ENCODE measurements at regions not wholly inside any gene's neighbourhood (a gene's known extent, or its start where the extent isn't known, plus 50 kb on each side); places are given as distances from the start of the nearest gene placed in this dataset.

DNA sequence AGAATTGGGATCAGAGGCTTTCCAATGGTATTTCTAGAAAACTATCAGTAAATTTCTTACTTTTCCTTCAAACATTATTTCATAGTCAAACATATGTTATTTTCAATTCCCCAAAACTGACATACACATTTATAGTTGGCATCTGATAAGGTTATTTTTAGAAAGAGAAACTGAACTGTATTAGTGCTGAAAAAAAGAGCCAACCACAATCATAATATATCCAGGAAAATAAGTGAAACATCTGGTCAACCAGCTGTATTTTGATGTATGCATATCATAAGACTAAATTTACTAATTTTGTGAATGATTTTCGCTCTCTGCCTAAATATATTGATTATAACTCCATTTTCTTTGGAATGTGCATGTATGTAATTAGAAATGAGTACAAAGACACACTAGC, 554.2 kb downstream of the FLRT2 start:
- no peak overlapping the region for H3K4me2 ChIP-seq (ENCODE audit: control insufficient read depth, insufficient read depth)
- H3K4me1 ChIP-seq (ENCODE audit: control insufficient read depth, insufficient read depth, low read length), result no peaks in the 10 kb centered on the region
- H3K9me3 ChIP-seq (replicated peaks; ENCODE audit: control insufficient read depth, insufficient read depth, low read length), result no peaks in the 10 kb centered on the region; the same call in 2 of the 3 replicates
- WGBS (ENCODE audit: insufficient coverage, insufficient replicate concordance, low lambda C conversion rate, missing lambda C conversion rate), result 0% methylated on average over 1 of the region's 1 CpG
- no peak overlapping the region for H3K27ac ChIP-seq (ENCODE audit: control insufficient read depth, insufficient read depth)
- intact Hi-C loops (cut with micrococcal nuclease; ENCODE audit: unreplicated experiment) (no loop called here), in situ Hi-C loops (cut with MboI) (no loop called here)
- no peak overlapping the region for H3K4me3 ChIP-seq
- ATAC-seq (no peak), DNase-seq (ENCODE audit: low read depth, low spot score) (no peak), FAIRE-seq (no peak)
- no peaks in the 10 kb centered on the region for H3K36me3 ChIP-seq (ENCODE audit: control insufficient read depth in 2 of 2, insufficient read depth in 2 of 2, low read length in 1 of 2)
- H3K79me2 ChIP-seq (ENCODE audit: control insufficient read depth, insufficient read depth, low read length), result no peaks in the 10 kb centered on the region
- H2AFZ ChIP-seq (ENCODE audit: control insufficient read depth, low read depth, low read length), result no peak overlapping the region
- H4K20me1 ChIP-seq (ENCODE audit: control insufficient read depth, insufficient read depth), result no peaks in the 10 kb centered on the region
- ChIA-PET POLR2A (no interaction called here), RAD21 (ENCODE audit: unreplicated experiment) (no interaction called here), CTCF (no interaction called here), SMC1A (ENCODE audit: uncharacterized antibody, unreplicated experiment) (no interaction called here)
- H3K9ac ChIP-seq (ENCODE audit: control insufficient read depth, insufficient read depth, low read length), result no peak overlapping the region
- no TSS peak for BruUV-seq (replicated peaks)
- TF ChIP-seq IKZF2 (IDR thresholded peaks at IDR 0.05) (no peak), SIX5 (IDR thresholded peaks at IDR 0.05; ENCODE audit: low read depth, low read length, severe bottlenecking) (no peak), MEF2A (IDR thresholded peaks at IDR 0.05; ENCODE audit: insufficient read depth, low read depth, low read length) (no peak), NFXL1 (IDR thresholded peaks at IDR 0.05; ENCODE audit: borderline replicate concordance) (no peak), NR2F1 (conservative IDR thresholded peaks at IDR 0.05) (no peak)
- TF ChIP-seq, protein P1, sequence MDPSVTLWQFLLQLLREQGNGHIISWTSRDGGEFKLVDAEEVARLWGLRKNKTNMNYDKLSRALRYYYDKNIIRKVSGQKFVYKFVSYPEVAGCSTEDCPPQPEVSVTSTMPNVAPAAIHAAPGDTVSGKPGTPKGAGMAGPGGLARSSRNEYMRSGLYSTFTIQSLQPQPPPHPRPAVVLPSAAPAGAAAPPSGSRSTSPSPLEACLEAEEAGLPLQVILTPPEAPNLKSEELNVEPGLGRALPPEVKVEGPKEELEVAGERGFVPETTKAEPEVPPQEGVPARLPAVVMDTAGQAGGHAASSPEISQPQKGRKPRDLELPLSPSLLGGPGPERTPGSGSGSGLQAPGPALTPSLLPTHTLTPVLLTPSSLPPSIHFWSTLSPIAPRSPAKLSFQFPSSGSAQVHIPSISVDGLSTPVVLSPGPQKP (IDR thresholded peaks at IDR 0.05; ENCODE audit: low read depth, low read length), result no peak
- TF ChIP-seq, protein P2, sequence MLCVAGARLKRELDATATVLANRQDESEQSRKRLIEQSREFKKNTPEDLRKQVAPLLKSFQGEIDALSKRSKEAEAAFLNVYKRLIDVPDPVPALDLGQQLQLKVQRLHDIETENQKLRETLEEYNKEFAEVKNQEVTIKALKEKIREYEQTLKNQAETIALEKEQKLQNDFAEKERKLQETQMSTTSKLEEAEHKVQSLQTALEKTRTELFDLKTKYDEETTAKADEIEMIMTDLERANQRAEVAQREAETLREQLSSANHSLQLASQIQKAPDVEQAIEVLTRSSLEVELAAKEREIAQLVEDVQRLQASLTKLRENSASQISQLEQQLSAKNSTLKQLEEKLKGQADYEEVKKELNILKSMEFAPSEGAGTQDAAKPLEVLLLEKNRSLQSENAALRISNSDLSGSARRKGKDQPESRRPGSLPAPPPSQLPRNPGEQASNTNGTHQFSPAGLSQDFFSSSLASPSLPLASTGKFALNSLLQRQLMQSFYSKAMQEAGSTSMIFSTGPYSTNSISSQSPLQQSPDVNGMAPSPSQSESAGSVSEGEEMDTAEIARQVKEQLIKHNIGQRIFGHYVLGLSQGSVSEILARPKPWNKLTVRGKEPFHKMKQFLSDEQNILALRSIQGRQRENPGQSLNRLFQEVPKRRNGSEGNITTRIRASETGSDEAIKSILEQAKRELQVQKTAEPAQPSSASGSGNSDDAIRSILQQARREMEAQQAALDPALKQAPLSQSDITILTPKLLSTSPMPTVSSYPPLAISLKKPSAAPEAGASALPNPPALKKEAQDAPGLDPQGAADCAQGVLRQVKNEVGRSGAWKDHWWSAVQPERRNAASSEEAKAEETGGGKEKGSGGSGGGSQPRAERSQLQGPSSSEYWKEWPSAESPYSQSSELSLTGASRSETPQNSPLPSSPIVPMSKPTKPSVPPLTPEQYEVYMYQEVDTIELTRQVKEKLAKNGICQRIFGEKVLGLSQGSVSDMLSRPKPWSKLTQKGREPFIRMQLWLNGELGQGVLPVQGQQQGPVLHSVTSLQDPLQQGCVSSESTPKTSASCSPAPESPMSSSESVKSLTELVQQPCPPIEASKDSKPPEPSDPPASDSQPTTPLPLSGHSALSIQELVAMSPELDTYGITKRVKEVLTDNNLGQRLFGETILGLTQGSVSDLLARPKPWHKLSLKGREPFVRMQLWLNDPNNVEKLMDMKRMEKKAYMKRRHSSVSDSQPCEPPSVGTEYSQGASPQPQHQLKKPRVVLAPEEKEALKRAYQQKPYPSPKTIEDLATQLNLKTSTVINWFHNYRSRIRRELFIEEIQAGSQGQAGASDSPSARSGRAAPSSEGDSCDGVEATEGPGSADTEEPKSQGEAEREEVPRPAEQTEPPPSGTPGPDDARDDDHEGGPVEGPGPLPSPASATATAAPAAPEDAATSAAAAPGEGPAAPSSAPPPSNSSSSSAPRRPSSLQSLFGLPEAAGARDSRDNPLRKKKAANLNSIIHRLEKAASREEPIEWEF (IDR thresholded peaks at IDR 0.05; ENCODE audit: insufficient replicate concordance, low read depth, low read length), result no peak
- H3K27me3 ChIP-seq (replicated peaks in 1 of 2; ENCODE audit: control insufficient read depth in 2 of 2, insufficient read depth in 2 of 2, low read length in 1 of 2), result no peaks in the 10 kb centered on the region
